ENCODE measurements at regions not wholly inside any gene's neighbourhood (a gene's known extent, or its start where the extent isn't known, plus 50 kb on each side); places are given as distances from the start of the nearest gene placed in this dataset.
A peak's percentile ranks its signal among the peaks of the same experiment; 100 is the strongest.
"Not testable (repeated sequence)": the region's sequence is repeated elsewhere in the genome, so short reads cannot be mapped to it uniquely, and the experiment has no call there.

DNA sequence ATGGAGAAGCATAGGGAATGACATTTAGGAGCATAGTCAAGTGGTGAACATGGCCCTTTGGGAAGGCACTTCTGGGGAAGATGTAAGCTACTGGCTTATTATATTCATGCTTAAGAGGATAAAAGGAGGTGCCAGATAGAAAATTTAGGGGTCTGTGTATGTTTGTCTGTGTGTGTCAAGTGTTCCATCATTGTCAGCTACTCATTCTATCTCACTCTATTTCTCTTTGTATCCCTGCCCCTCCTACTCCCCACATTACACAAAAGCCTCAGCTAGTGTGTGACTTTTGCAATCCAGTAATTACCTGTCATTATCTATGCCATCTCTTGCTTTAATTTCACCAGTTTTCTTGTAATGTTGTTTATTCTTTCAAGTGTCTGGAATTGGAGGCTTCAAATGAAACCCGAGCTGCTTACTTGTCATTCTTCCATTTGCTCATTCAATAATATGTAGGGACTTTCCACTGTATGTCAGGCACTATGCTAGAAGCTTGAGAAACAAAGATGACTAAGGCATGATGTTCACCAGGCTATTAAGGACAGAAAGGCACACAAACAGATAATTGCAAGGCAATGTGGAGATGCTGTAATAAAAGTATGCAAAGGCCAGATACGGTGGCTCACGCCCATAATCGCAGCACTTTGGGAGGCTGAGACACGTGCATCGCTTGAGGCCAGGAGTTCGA is 229.8 kb upstream of the TEX13C start:
- peak; percentile 73 for DNase-seq

DNA sequence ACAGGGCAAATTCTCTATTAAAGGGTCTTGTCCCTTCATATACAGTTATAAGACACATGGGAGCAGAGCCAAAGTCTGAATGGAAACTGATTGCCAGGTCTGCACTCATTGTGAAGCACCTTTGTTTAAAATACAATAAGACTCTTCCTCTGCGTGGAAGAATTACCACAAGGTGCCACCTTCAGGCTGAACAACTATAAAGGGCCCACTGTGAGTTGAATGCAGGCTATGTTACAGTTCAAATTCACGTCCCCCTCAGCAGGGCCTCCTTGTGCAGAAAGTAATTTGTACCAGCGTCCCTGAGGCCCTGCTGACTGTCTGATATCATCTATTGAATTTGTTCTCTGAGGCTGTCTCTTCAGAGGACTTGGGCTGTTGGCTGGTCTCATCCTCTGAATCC is 225.8 kb upstream of the TEX13C start:
- DNase-seq, result no peak

DNA sequence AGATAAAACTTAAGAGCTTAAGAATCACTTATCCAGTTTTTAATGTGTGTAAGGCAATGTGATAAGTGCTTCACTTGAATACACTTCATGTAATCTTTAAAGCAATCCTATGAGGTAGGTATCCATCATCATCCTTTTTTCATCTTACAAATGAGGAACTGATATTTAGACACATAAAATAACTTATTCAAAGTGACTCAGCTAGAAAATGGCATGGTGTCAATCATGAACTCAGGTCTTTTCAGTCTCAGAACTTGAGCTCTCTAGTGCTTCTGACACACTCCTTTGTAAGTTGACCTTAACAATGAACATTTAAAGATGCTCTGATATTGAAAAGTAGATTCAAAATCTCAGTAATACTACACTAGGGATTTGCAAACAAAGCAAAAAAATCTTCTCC is 224.8 kb upstream of the TEX13C start:
- DNase-seq, result no peak

DNA sequence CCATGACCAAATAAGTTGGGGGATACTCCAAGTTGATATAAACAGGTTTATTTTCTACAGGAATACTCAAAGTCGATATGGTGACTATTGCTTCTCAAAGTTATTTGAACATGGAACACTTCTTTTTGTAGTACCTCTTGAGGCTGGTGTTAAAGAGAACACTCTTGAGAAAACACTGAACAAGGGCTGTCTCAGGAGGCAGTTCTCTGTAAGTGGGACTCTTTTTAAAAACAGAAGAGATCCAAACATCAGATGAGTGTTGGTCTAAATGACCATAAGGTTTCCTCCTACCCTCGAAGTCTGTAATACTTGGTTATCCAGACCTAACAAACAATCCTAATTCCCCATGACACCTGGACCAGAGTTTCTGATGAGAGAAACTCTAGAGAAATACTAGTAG is 223.2 kb upstream of the TEX13C start:
- DNase-seq, result no peak

DNA sequence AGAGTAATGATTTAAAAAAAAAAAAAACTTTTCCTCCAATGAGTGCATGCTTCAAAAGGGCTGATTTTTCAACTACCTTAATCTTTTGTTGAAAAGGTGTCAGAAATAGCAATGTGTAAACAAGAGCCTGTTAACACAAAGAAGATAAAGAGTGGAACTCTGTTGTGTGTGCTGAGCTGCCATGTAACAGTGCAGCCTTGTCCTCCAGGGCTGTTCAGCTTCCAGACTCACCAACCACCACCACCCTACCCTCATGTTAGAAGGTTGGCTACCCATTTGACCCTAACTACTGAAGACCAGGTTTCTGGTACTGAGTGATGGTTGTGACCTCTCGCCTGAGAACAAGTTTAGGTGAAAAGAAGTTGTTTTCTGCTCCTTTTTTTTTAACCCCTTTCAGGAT is 222.8 kb upstream of the TEX13C start:
- DNase-seq, result no peak

DNA sequence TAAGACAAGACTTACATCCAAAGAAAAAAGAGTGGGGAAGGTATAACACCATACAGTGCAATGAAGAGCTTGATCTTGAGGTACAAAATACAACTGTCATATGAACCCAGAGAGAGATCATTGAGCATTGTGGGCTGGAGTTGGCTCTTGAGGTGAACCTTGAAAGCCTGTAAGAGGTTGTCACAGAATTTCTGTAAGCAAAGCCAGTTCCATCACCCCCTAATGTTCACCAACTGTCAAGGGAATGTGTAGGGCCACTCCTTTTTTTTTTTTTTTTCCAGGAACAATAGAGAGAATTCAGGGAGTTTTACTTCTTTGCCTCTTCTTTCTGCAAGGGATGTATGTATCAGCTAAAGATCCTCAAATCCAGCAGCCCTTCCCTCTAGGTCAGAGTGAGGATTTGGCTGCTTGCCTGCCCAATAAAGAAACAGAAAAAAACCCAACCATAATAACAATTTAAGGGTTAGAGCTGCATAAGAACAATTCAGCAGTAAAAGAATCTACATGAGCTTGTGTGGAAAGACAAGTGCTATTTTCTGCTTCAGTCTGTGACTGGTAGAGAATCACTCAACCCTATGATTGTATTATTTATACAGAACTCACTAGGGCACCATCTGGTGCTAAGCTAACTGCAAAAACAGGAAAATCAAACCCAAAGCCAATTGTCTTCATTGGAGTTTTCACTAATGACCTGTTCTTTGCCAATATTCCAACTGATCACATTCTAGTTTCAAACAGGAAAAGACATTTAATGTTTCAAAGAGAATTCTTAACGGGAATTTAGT is 217.5 kb upstream of the TEX13C start:
- no peak for DNase-seq

DNA sequence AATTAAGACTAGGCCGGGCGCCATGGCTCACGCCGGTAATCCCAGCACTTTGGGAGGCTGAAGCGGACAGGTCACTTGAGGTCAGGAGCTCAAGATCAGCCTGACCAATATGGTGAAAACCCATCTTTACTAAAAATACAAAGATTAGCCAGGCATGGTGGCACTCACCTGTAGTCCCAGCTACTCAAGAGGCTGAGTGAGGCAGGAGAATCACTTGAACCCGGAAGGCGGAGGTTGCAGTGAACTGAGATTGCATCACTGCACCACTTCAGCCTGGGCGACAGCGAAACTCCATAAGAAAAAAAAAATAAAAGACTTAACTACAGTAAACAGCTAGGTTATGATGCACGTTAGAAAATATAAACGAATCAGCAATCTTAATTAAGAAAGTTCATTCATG is 216.0 kb upstream of the TEX13C start:
- DNase-seq, result no peak

DNA sequence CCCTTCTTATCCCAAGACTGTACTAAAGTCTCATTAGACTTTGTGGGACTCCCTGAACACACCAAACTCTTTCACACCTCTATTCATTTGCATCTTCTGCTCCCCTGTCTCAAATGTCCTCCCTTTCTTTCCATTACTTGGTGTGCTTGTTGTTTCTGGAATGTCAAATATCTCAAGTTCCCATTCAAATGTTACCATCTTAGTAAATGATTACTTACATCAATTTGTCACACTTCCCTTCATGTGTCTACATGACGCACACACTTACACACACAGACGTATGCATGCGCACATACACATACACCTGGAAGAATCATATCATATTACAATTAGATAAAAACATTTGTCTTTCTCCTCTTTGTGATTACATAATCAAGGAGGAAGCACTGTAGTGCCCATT is 210.8 kb upstream of the TEX13C start:
- DNase-seq, result no peak

DNA sequence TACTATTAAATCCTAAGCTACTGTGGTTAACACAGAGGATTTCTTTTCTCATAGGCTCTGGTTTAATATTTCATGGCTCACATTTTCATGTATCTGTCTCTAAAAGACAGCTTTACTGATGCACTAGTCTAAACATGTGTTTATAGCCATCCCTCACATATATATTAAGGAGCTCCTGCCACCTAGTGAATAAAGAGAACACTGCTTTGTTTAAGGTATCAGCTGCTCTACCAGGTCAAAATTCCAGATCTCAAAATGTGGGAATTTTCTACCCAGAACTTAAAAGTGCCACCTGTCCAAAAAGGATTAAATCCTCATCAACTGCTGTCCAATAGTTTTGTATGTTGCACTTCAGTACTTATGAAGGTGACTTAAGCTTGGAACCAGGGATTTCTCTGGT is 188.5 kb upstream of the TEX13C start:
- peak; percentile 16 for DNase-seq

DNA sequence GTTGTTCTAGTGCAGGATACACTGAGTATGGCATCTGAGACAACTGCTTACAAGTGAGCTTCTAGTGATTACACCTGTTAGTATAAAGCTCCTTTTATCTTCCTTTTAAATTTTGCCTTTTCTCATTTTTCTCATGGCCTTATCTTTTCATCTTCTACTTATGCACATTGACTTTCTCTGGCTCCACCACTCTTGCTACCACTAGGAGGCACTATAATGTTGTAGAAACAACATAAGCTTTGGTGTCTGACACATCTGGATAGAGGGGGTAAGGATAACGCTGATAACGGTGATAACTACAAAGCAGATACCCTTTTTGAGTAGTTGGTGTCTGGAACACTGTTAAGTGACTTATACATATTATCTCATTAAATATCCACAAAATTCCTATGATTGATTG is 187.4 kb upstream of the TEX13C start:
- DNase-seq, result no peak

DNA sequence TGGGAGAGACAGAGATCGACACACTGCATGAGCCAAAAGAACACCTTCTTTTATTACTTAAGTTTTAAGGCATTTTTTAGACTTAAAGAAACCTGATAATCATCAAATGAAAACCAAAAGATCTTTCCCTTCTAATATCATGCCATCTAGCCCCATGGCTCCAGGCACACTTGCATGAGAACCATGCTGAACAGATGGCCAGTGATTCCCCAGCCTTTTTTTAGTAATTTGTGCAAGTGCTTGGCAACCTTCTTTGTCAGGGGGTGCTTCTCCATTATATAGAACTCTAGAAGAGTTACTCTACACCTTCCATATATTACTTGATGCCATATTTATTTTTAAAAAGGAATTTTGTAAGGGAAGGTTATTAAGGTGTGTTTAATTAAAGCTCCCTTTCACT is 182.2 kb upstream of the TEX13C start:
- DNase-seq, result no peak

DNA sequence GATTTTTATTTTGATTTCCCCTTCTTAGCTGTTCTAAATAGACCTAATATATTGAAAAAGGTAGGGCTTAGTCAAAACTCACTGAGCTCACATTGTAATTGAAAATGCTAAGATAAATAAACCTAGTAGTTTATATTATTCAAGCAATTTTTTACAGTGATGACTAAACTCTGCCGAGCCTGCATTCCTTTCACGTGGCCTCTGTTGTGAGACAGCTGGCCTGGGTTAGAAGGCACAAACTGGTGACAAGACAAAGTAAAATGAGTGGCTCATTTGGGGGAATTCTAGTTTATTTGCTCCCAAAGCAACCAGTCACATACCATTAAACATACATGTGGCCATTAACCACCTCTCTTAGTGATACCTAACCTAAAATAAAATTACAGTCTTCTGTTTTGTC is 169.4 kb upstream of the TEX13C start:
- no peak for DNase-seq

DNA sequence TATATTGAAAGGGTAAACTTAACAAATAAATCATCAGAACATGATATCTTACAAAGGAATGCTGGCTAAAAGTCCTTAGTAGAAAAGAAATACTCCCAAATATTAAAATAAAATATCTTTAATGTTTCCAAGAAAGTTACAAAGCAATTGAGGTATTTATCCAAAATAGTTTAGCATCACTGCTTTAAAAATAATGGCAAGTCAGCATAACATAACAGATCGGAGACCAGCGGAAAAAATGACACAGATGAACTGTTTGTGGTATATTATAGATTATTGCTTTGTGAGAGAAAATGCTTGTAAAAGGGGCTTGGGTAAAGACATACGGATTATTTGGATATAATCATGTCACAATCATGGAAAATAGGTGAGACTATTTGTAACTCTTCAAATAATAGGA is 168.5 kb upstream of the TEX13C start:
- no peak for DNase-seq

DNA sequence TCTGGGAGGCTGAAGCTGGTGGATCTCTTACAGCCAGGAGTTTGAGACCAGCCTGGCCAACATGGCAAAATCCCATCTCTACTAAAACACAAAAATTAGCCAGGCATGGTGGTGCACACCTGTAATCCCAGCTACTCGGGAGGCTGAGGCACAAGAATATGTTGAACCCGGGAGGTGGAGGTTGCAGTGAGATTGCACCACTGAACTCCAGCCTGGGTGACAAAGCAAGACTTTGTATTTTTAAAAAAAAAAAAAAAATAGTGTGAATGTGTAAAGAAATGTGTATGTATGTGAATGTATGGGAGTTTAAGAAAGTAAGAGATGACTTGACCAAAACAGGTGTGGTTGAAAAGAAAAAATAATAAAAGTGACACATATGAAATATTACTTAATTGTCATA is 167.7 kb upstream of the TEX13C start:
- DNase-seq, result no peak

DNA sequence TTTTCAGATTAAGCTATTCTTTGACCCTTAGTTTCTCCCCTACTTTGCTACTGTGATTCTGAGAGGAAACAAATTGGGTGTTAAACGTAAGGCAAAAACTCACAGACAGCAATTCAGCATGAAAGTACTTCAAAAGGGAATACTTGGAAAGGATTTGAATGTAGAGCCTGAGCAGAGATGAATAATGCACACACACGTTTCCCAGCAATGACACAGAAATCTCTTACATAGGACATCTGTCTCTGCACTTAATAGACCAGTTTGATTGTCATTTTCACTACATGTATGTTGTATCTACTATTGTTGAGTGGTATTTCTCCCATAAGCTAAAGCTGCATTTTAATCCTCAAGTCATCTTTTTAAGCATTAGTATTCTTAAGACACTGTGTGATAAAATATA is 166.1 kb upstream of the TEX13C start:
- DNase-seq, result no peak

DNA sequence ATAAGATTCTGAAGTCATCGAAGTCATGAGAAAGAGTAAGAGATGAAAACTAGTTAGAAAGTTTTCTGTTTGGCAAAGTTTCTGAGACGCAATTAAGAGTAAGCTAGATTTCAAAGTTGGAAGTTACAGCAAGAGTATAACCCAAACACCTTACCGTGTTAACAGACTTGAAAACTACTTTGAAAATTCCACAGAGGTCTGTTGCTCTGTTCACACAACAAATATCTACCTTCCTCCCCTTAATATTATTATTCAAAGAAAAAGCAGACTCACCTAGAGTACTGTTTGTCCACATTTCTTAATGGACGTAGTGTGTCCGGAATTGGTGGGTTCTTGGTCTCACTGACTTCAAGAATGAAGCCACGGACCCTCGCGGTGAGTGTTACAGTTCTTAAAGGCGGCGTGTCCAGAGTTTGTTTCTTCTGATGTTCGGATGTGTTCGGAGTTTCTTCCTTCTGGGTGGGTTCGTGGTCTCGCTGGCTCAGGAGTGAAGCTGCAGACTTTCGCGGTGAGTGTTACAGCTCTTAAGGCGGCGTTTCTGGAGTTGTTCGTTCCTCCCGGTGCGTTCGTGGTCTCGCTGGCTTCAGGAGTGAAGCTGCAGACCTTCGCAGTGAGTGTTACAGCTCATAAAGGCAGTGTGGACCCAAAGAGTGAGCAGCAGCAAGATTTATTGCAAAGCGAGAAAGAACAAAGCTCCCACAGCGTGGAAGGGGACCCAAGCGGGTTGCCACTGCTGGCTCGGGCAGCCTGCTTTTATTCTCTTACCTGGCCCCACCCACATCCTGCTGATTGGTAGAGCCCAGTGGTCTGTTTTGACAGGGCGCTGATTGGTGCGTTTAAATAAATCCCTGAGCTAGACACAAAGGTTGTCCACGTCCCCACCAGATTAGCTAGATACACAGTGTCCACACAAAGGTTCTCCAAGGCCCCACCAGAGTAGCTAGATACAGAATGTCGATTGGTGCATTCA is 165.1 kb upstream of the TEX13C start:
- not testable (repeated sequence) for DNase-seq

DNA sequence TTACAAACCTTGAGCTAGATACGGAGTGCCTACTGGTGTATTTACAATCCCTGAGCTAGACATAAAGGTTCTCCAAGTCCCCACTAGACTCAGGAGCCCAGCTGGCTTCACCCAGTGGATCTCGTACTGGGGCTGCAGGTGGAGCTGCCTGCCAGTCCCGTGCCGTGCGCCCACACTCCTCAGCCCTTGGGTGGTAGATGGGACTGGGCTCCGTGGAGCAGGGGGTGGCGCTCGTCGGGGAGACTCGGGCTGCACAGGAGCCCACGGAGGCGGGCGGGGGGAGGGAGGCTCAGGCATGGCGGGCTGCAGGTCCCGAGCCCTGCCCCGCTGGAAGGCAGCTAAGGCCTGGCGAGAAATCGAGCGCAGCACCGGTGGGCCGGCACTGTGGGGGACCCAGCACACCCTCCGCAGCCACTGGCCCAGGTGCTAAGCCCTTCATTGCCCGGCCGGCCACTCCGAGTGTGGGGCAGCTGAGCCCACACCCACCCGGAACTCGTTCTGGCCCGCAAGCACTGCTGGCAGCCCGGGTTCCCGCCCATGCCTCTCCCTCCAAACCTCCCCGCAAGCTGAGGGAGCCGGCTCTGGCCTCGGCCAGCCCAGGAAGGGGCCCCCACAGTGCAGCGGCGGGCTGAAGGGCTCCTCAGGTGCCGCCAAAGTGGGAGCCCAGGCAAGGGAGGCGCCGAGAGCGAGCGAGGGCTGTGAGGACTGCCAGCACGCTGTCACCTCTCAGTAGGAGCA is 164.2 kb upstream of the TEX13C start:
- DNase-seq, result not testable (repeated sequence)

DNA sequence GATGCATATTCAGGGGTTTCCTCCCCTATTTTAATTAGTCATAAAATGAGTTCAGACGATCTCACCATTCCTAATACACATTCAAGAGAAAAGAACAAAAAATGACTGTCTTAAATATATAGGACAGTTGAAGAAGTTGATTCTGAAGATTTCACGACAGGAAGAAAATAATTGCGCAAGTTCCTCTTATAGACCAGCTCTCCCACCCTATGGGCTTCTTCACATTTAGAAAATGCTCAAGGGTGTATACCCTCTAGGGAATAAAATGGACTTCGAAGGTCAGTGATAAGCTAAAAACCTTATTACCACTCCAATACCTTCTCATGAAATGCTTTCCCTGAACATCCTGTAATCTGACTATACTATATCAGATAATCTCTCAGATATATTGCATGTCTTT is 149.2 kb upstream of the TEX13C start:
- DNase-seq, result no peak

DNA sequence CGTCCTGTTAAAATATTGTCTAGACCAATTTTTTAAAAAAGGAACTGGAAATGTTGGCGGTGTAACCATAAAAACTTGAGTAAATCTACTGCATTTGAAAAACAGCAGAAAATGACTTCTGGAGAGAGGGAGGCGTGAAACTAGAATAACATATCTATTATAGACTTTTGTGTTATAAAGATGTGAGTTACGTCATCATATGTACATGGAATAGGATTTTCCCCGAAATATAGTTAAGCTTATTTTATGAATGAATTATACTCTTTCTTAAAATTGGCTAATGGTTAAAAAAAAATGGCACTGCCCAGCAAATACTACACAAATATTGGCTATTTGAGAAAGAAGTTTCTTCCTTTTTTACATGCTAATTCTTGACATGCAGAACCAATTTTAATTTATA is 147.1 kb upstream of the TEX13C start:
- DNase-seq, result no peak

DNA sequence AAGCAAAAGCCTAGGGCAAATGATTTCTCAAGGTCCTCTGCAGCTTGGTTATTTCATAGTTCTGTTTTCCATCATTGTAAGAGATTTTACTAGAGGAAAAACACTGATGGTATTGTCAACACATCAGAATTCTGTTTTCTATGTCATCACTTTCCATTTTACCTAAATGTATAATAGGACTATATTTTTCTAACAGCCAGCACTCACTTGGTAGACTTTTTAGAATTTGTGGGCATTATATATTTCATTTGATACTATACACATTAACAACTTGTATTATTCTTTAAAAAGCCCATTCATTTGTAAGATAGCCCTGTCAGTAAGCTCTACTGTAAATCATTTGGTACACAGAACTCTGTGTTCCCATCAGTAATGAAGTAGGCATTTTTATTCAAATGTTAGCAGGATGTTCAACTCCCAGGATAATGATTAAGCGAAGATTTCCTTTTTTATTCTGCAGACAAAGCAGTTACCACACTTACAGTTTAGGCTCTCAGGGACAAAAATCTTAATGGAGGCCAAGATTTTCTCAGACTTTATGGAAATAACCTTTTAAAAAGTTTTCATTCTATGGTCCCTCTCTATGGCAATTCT is 143.6 kb upstream of the TEX13C start:
- no peak for DNase-seq

DNA sequence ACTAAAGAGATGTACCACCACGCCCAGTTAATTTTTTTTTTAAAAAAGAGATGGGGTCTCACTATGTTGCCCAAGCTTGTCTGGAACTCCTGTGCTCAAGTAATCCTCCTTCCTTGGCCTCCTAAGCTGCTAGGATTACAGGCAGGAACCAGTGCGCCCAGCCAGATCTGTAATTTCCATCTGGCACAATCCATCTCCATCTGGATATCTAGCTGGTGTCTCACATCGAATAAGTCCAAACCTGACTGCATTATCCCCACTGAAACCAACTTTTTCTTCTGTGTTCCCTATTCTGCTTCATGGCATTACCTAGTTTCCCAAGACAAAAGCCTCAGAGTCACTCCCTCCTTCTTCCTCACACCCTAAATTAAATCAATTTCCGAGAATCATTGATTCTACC is 125.8 kb upstream of the TEX13C start:
- DNase-seq, result no peak

DNA sequence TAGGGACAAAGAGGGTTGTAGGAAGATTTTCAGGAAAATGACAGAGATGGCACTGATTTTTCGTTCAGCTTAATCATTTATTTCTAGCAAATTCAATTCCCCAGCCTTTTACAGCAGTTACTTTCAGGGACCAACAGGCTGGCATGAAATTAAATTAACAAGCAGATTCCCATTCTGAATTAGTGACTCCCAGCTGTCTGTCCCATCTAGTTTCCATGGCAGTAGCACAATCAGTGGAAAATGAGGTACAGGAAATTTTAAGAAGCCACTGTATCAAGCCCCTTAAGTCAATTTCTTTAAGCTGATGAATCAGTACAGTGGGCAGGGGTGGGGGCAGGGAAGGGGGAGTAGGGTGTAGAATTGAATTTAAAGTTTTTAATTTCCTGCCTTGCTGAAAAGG is 121.1 kb upstream of the TEX13C start:
- DNase-seq, result no peak
